ENCODE measurements at regions not wholly inside any gene's neighbourhood (a gene's known extent, or its start where the extent isn't known, plus 50 kb on each side); places are given as distances from the start of the nearest gene placed in this dataset.

- TF ChIP-seq USF2 (IDR thresholded peaks at IDR 0.05; ENCODE audit: low read length) (no peak), POLR2AphosphoS5 (IDR thresholded peaks at IDR 0.05; ENCODE audit: low read depth, low read length) (no peak), EGR1 (IDR thresholded peaks at IDR 0.05; ENCODE audit: borderline replicate concordance, low read depth, low read length) (no peak), CREB1 (IDR thresholded peaks at IDR 0.05) (no peak), SUZ12 (IDR thresholded peaks at IDR 0.05; ENCODE audit: low read length) (no peak), HDAC2 (IDR thresholded peaks at IDR 0.05; ENCODE audit: borderline replicate concordance in 1 of 2, low read depth in 2 of 2, low read length in 2 of 2) (no peak)
- TF ChIP-seq, protein P1, sequence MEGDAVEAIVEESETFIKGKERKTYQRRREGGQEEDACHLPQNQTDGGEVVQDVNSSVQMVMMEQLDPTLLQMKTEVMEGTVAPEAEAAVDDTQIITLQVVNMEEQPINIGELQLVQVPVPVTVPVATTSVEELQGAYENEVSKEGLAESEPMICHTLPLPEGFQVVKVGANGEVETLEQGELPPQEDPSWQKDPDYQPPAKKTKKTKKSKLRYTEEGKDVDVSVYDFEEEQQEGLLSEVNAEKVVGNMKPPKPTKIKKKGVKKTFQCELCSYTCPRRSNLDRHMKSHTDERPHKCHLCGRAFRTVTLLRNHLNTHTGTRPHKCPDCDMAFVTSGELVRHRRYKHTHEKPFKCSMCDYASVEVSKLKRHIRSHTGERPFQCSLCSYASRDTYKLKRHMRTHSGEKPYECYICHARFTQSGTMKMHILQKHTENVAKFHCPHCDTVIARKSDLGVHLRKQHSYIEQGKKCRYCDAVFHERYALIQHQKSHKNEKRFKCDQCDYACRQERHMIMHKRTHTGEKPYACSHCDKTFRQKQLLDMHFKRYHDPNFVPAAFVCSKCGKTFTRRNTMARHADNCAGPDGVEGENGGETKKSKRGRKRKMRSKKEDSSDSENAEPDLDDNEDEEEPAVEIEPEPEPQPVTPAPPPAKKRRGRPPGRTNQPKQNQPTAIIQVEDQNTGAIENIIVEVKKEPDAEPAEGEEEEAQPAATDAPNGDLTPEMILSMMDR (IDR thresholded peaks at IDR 0.05; ENCODE audit: control extremely low read depth in 1 of 3, insufficient read depth in 1 of 3, low read depth in 1 of 3, low read length in 3 of 3), result no peak
Observed at GRCh38 chr6:135782546-135782945, 69.0 kb upstream of the PDE7B start.
